ENCODE measurements at regions not wholly inside any gene's neighbourhood (a gene's known extent, or its start where the extent isn't known, plus 50 kb on each side); places are given as distances from the start of the nearest gene placed in this dataset.

GRCh38 chr4:111228874-111229273 is 606.0 kb upstream of the PITX2 start:
- intact Hi-C loops (cut with micrococcal nuclease; ENCODE audit: unreplicated experiment) (no loop called here), in situ Hi-C loops (cut with HindIII; ENCODE audit: low pct_unique_long_range_greater_than_20kb, low sequenced_read_pairs) (no loop called here)
- BruUV-seq (replicated peaks): no TSS peak
- POLR2A ChIA-PET: no interaction called here
- no peak for ATAC-seq
- Histone ChIP-seq H3K27ac (ENCODE audit: low read length) (no peak overlapping the region), H3K27me3 (ENCODE audit: control insufficient read depth, insufficient read depth, low read length) (no peaks in the 10 kb centered on the region), H3K9me3 (ENCODE audit: control insufficient read depth, insufficient read depth, low read depth, low read length) (no peaks in the 10 kb centered on the region), H3K4me1 (ENCODE audit: control insufficient read depth, insufficient read depth, low read length) (no peaks in the 10 kb centered on the region), H3K4me3 (ENCODE audit: low read depth in 2 of 2, low read length in 2 of 2) (no peak overlapping the region), H3K36me3 (ENCODE audit: control insufficient read depth, insufficient read depth, low read length) (no peaks in the 10 kb centered on the region)
- TF ChIP-seq CTCF (IDR thresholded peaks at IDR 0.05) (no peak), TCF7L2 (IDR thresholded peaks at IDR 0.05; ENCODE audit: low read depth, low read length) (no peak), POLR2AphosphoS5 (IDR thresholded peaks at IDR 0.05; ENCODE audit: low read depth, low read length) (no peak), REST (IDR thresholded peaks at IDR 0.05; ENCODE audit: insufficient read depth in 1 of 2, low read depth in 2 of 2, low read length in 1 of 2) (no peak), SIN3A (IDR thresholded peaks at IDR 0.05; ENCODE audit: borderline replicate concordance, insufficient read depth, low read depth, low read length) (no peak)
- no peak for DNase-seq (ENCODE audit: low read depth, low spot score)
- CTCF ChIA-PET: no interaction called here

- no TSS peak for BruUV-seq (replicated peaks)
- ATAC-seq: no peak
- Histone ChIP-seq H3K4me3 (ENCODE audit: low read depth in 2 of 2, low read length in 2 of 2) (no peak overlapping the region), H3K9me3 (ENCODE audit: control insufficient read depth, insufficient read depth, low read depth, low read length) (no peaks in the 10 kb centered on the region), H3K4me1 (ENCODE audit: control insufficient read depth, insufficient read depth, low read length) (no peaks in the 10 kb centered on the region), H3K36me3 (ENCODE audit: control insufficient read depth, insufficient read depth, low read length) (no peaks in the 10 kb centered on the region), H3K27ac (ENCODE audit: low read length) (no peak overlapping the region), H3K27me3 (ENCODE audit: control insufficient read depth, insufficient read depth, low read length) (no peaks in the 10 kb centered on the region)
- in situ Hi-C loops (cut with HindIII; ENCODE audit: low pct_unique_long_range_greater_than_20kb, low sequenced_read_pairs): no loop called here
- ChIA-PET CTCF (no interaction called here), POLR2A (no interaction called here)
- no peak for TF ChIP-seq SIN3A (IDR thresholded peaks at IDR 0.05; ENCODE audit: borderline replicate concordance, insufficient read depth, low read depth, low read length)
- TF ChIP-seq CTCF (IDR thresholded peaks at IDR 0.05): no peak
- TF ChIP-seq REST (IDR thresholded peaks at IDR 0.05; ENCODE audit: insufficient read depth in 1 of 2, low read depth in 2 of 2, low read length in 1 of 2): no peak
- TF ChIP-seq POLR2AphosphoS5 (IDR thresholded peaks at IDR 0.05; ENCODE audit: low read depth, low read length): no peak
- no peak for TF ChIP-seq TCF7L2 (IDR thresholded peaks at IDR 0.05; ENCODE audit: low read depth, low read length)
- DNase-seq (ENCODE audit: low read depth, low spot score): no peak
- intact Hi-C loops (cut with micrococcal nuclease; ENCODE audit: unreplicated experiment): no loop called here
Measured at GRCh38 chr4:111230265-111230664, 607.4 kb upstream of the PITX2 start.
